ENCODE measurements at regions not wholly inside any gene's neighbourhood (a gene's known extent, or its start where the extent isn't known, plus 50 kb on each side); places are given as distances from the start of the nearest gene placed in this dataset.

GRCh38 chr15:95121191-95121590, 889.8 kb downstream of the MCTP2 start:
- no peak for FAIRE-seq
- TF ChIP-seq CTCF (IDR thresholded peaks at IDR 0.05; ENCODE audit: insufficient read depth, low read length, severe bottlenecking), result no peak
- Histone ChIP-seq H3K27me3 (ENCODE audit: control insufficient read depth, insufficient read depth, low read length) (no peaks in the 10 kb centered on the region), H3K36me3 (ENCODE audit: control insufficient read depth, insufficient read depth, low read length) (no peaks in the 10 kb centered on the region), H3K4me3 (ENCODE audit: low read depth, low read length) (no peak overlapping the region)
- no peak for DNase-seq (ENCODE audit: low read depth)

- DNase-seq (ENCODE audit: low read depth) (no peak), FAIRE-seq (no peak)
- Histone ChIP-seq H3K4me3 (ENCODE audit: low read depth, low read length) (no peak overlapping the region), H3K27me3 (ENCODE audit: control insufficient read depth, insufficient read depth, low read length) (no peaks in the 10 kb centered on the region), H3K36me3 (ENCODE audit: control insufficient read depth, insufficient read depth, low read length) (no peaks in the 10 kb centered on the region)
- no peak for TF ChIP-seq CTCF (IDR thresholded peaks at IDR 0.05; ENCODE audit: insufficient read depth, low read length, severe bottlenecking)
Measured at GRCh38 chr15:95125803-95126202, 894.4 kb downstream of the MCTP2 start.

- H3K36me3 ChIP-seq (ENCODE audit: control insufficient read depth, insufficient read depth, low read length), result no peaks in the 10 kb centered on the region
- no peak for FAIRE-seq
- no peak for TF ChIP-seq CTCF (IDR thresholded peaks at IDR 0.05; ENCODE audit: insufficient read depth, low read length, severe bottlenecking)
- H3K27me3 ChIP-seq (ENCODE audit: control insufficient read depth, insufficient read depth, low read length), result no peaks in the 10 kb centered on the region
- no peak for DNase-seq (ENCODE audit: low read depth)
- H3K4me3 ChIP-seq (ENCODE audit: low read depth, low read length), result no peak overlapping the region
Measured at GRCh38 chr15:95127356-95127755, 896.0 kb downstream of the MCTP2 start.

GRCh38 chr15:95129574-95129973, 898.2 kb downstream of the MCTP2 start:
- FAIRE-seq (no peak), DNase-seq (ENCODE audit: low read depth) (no peak)
- no peaks in the 10 kb centered on the region for H3K36me3 ChIP-seq (ENCODE audit: control insufficient read depth, insufficient read depth, low read length)
- TF ChIP-seq CTCF (IDR thresholded peaks at IDR 0.05; ENCODE audit: insufficient read depth, low read length, severe bottlenecking), result no peak
- no peak overlapping the region for H3K4me3 ChIP-seq (ENCODE audit: low read depth, low read length)
- H3K27me3 ChIP-seq (ENCODE audit: control insufficient read depth, insufficient read depth, low read length), result no peaks in the 10 kb centered on the region

GRCh38 chr15:95131131-95131556, 899.8 kb downstream of the MCTP2 start:
- DNase-seq (ENCODE audit: low read depth) (no peak), FAIRE-seq (no peak)
- Histone ChIP-seq H3K36me3 (ENCODE audit: control insufficient read depth, insufficient read depth, low read length) (no peaks in the 10 kb centered on the region), H3K4me3 (ENCODE audit: low read depth, low read length) (no peak overlapping the region), H3K27me3 (ENCODE audit: control insufficient read depth, insufficient read depth, low read length) (no peaks in the 10 kb centered on the region)
- TF ChIP-seq CTCF (IDR thresholded peaks at IDR 0.05; ENCODE audit: insufficient read depth, low read length, severe bottlenecking), result no peak

- Histone ChIP-seq H3K4me3 (ENCODE audit: low read depth, low read length) (no peak overlapping the region), H3K36me3 (ENCODE audit: control insufficient read depth, insufficient read depth, low read length) (no peaks in the 10 kb centered on the region), H3K27me3 (ENCODE audit: control insufficient read depth, insufficient read depth, low read length) (no peaks in the 10 kb centered on the region)
- DNase-seq (ENCODE audit: low read depth) (peak; percentile 74), FAIRE-seq (no peak)
- no peak for TF ChIP-seq CTCF (IDR thresholded peaks at IDR 0.05; ENCODE audit: insufficient read depth, low read length, severe bottlenecking)
Measured at GRCh38 chr15:95132774-95133173, 901.4 kb downstream of the MCTP2 start.
